ENCODE measurements at regions not wholly inside any gene's neighbourhood (a gene's known extent, or its start where the extent isn't known, plus 50 kb on each side); places are given as distances from the start of the nearest gene placed in this dataset.

DNA sequence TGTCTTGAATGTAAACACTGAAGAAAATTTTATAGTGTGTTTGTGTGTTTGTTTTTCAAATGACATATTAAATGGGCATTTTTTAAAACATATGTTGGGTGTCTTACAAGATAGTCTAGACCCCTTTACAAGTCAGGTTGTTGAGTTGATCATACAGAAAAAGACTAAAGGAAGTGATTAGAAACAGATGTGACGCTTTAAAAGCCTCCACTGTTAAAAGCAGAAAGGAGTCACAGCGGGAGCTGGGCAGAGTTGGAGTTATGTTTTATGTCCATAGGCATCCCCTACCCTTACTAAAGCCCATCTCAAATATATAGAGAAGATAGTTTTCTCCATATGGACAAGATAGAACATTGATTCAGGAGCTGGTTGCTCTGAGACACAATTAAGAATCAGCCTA lies 393.9 kb downstream of the PLPP3 start:
- no peak overlapping the region for H4K8ac ChIP-seq (ENCODE audit: extremely low read depth, insufficient read depth, low read length)
- H4K5ac ChIP-seq (ENCODE audit: insufficient read length, low read depth, low read length) = no peak overlapping the region
- DNase-seq (ENCODE audit: low read depth in 1 of 2, low spot score in 2 of 2) = no peak
- no peak overlapping the region for H2BK120ac ChIP-seq (replicated peaks; ENCODE audit: low read depth, low read length)
- no peak overlapping the region for H2AK5ac ChIP-seq (ENCODE audit: low read depth, low read length)
- FAIRE-seq = no peak
- WGBS, 2 experiments (ENCODE audit: extremely low coverage in 1 of 2, insufficient coverage in 1 of 2, insufficient read length in 1 of 2, insufficient replicate concordance in 2 of 2, low coverage in 1 of 2, low lambda C conversion rate in 2 of 2, missing lambda C conversion rate in 1 of 2) = 91% methylated on average over 2 of the region's 2 CpGs; no CpG with 5 or more reads in 1 of the 2 experiments
- H3K56ac ChIP-seq (replicated peaks; ENCODE audit: insufficient read length, low read depth, low read length) = no peak overlapping the region
- H3K27me3 ChIP-seq (replicated peaks in 1 of 4; ENCODE audit: control insufficient read depth in 3 of 4, extremely low read depth in 1 of 4, insufficient read depth in 3 of 4, low read length in 3 of 4) = no peaks in the 10 kb centered on the region
- H3K9ac ChIP-seq (replicated peaks in 1 of 4; ENCODE audit: extremely low read depth in 1 of 4, low read depth in 3 of 4, low read length in 3 of 4) = no peak overlapping the region
- no peaks in the 10 kb centered on the region for H3K36me3 ChIP-seq (ENCODE audit: control insufficient read depth in 2 of 4, insufficient read depth in 4 of 4, low read length in 3 of 4)
- H3K23ac ChIP-seq (ENCODE audit: insufficient read length) = no peak overlapping the region
- H4K20me1 ChIP-seq (replicated peaks in 1 of 2; ENCODE audit: control insufficient read depth in 1 of 2, insufficient read depth in 2 of 2, low read length in 2 of 2) = no peaks in the 10 kb centered on the region
- H3K79me2 ChIP-seq (ENCODE audit: control insufficient read depth in 1 of 2, insufficient read depth in 2 of 2, low read length in 2 of 2) = no peaks in the 10 kb centered on the region
- ChIA-PET POLR2A (ENCODE audit: partially characterized antibody) (no interaction called here), CTCF (ENCODE audit: partially characterized antibody) (interaction anchor here (1.1 kb wide), 1 partner anchor 26 kb away, joined by 3 read pairs; no protein-coding TSS in a partner anchor)
- no peak overlapping the region for H3K27ac ChIP-seq (ENCODE audit: low read depth, low read length)
- no peak overlapping the region for H2BK15ac ChIP-seq (ENCODE audit: low read length)
- TF ChIP-seq ASH2L (IDR thresholded peaks at IDR 0.05; ENCODE audit: low read length) (no peak), SP2 (IDR thresholded peaks at IDR 0.05; ENCODE audit: low read length) (no peak), CHD2 (IDR thresholded peaks at IDR 0.05; ENCODE audit: low read length) (no peak), TAF7 (optimal IDR thresholded peaks at IDR 0.05; ENCODE audit: borderline replicate concordance, low read depth, low read length) (no peak), JUND (IDR thresholded peaks at IDR 0.05; ENCODE audit: low read length) (no peak), NRF1 (IDR thresholded peaks at IDR 0.05; ENCODE audit: low read depth, low read length) (no peak), TEAD4 (IDR thresholded peaks at IDR 0.05; ENCODE audit: low read depth, low read length) (no peak), CEBPB (IDR thresholded peaks at IDR 0.05; ENCODE audit: low read depth, low read length) (no peak), YY1 (IDR thresholded peaks at IDR 0.05; ENCODE audit: low read depth, low read length) (no peak), BCL11A (IDR thresholded peaks at IDR 0.05; ENCODE audit: low read depth in 2 of 2, low read length in 2 of 2) (no peak), SIRT6 (IDR thresholded peaks at IDR 0.05; ENCODE audit: low read length) (no peak), BRCA1 (IDR thresholded peaks at IDR 0.05; ENCODE audit: low read depth, low read length) (no peak), RFX5 (IDR thresholded peaks at IDR 0.05; ENCODE audit: borderline replicate concordance, low read depth, low read length) (no peak), POLR2AphosphoS5 (IDR thresholded peaks at IDR 0.05; ENCODE audit: low read depth, low read length) (no peak)
- no peak overlapping the region for H3K14ac ChIP-seq (ENCODE audit: insufficient read length)
- H3K18ac ChIP-seq (ENCODE audit: extremely low read depth, low read length) = no peak overlapping the region
- no peak overlapping the region for H3K4me2 ChIP-seq (ENCODE audit: insufficient read depth in 1 of 2, low read depth in 2 of 2, low read length in 2 of 2)
- H4K91ac ChIP-seq (replicated peaks; ENCODE audit: insufficient read length, low read length) = no peak overlapping the region
- no peaks in the 10 kb centered on the region for H3K9me3 ChIP-seq (ENCODE audit: insufficient read depth in 2 of 2, low read depth in 1 of 2, low read length in 1 of 2)
- H3K79me1 ChIP-seq (ENCODE audit: low read depth, low read length) = no peaks in the 10 kb centered on the region
- H2AFZ ChIP-seq (ENCODE audit: low read length) = no peak overlapping the region
- no peak overlapping the region for H2BK12ac ChIP-seq (ENCODE audit: low read depth, low read length)
- no peak overlapping the region for H3K4me3 ChIP-seq (ENCODE audit: extremely low read depth in 1 of 4, insufficient read depth in 2 of 4, low read depth in 3 of 4, low read length in 4 of 4)
- no peak overlapping the region for H2BK20ac ChIP-seq (ENCODE audit: low read length)
- no peaks in the 10 kb centered on the region for H3K23me2 ChIP-seq (ENCODE audit: low read depth, low read length)
- H3K4ac ChIP-seq (replicated peaks; ENCODE audit: insufficient read length, low read depth, low read length) = no peak overlapping the region
- H2BK5ac ChIP-seq (ENCODE audit: low read depth, low read length) = no peak overlapping the region
- peaks cover 3 to 10% (median 7%) of the 10 kb centered on the region in 4 experiments; a peak in 6 of 7 replicates for H3K4me1 ChIP-seq (replicated peaks in 1 of 4; ENCODE audit: control insufficient read depth in 3 of 4, insufficient read depth in 4 of 4, low read length in 3 of 4)
